Endothelial cell of umbilical vein (primary cell): ENCODE measurements at regions not wholly inside any gene's neighbourhood (a gene's known extent, or its start where the extent isn't known, plus 50 kb on each side); places are given as distances from the start of the nearest gene placed in this dataset.

Experiments used
- BruUV-seq: library from RNA; stranded (reverse); fragments of 400-500 nt; replicated peaks from 2 replicates; lab custom pipeline; 2021; lab: Mats Ljungman, UMichigan
- CTCF ChIA-PET: fragments of 300-600, 350-600 bp; sonication (Branson Sonifier 250); formaldehyde crosslinking; loops from one replicate; lab custom pipeline; 2021; ENCODE audit warnings: antibody characterized with exemption, inconsistent platforms; lab: Charles Lee
- POLR2A ChIA-PET: fragments of 300-600, 350-600 bp; sonication (Branson Sonifier 250); formaldehyde crosslinking; loops from one replicate; lab custom pipeline; 2021; ENCODE audit warnings: antibody characterized with exemption, inconsistent platforms; lab: Charles Lee
- DNase-seq: peaks from one replicate; pipeline ENCODE4 v3.0.0-alpha.2; 2011; ENCODE audit warnings: low read depth, low spot score
- FAIRE-seq: peaks from 2 replicates; lab custom pipeline; 2011; peaks lifted over from hg19 to GRCh38; lab: Jason Lieb, UNC
- H2AFZ ChIP-seq: 2 replicates; pipeline ENCODE4 v1.6.0; 2012; ENCODE audit warnings: low read depth, low read length, control low read depth, inconsistent platforms
- H3K27ac ChIP-seq: 2 replicates; pipeline ENCODE4 v1.5.1; 2011; ENCODE audit warnings: low read depth, mild to moderate bottlenecking, control low read depth, low read length, moderate library complexity; ENCODE audit not compliant: insufficient read depth
- H3K27me3 ChIP-seq, 2 experiments: 2 replicates each; pipeline versions ENCODE4 v1.6.0 to v1.6.1; 2011; ENCODE audit warnings: low read length in 2 of 2, mixed read lengths in 1 of 2; ENCODE audit not compliant: control insufficient read depth in 2 of 2, insufficient read depth in 2 of 2
- H3K36me3 ChIP-seq, 2 experiments: 2 replicates in 1 of 2; 3 replicates in 1 of 2; pipeline ENCODE4 v1.5.1; 2011; ENCODE audit warnings: low read length in 2 of 2, mild to moderate bottlenecking in 1 of 2, moderate library complexity in 1 of 2; ENCODE audit not compliant: control insufficient read depth in 2 of 2, insufficient read depth in 2 of 2; ENCODE audit errors: extremely low read depth in 1 of 2
- H3K4me1 ChIP-seq: 3 replicates; pipeline ENCODE4 v1.5.1; 2011; ENCODE audit warnings: mild to moderate bottlenecking, low read length; ENCODE audit not compliant: control insufficient read depth, insufficient read depth; ENCODE audit errors: extremely low read depth
- H3K4me2 ChIP-seq: 2 replicates; pipeline ENCODE4 v1.6.1; 2011; ENCODE audit warnings: low read length, control low read depth, mixed read lengths; ENCODE audit not compliant: insufficient read depth
- H3K4me3 ChIP-seq, 3 experiments: fragments of 200-600 bp in 1 of 3; sonication (generic), shearing (Covaris generic) in 1 of 3; replicated peaks in 1 of 3; 2 replicates each; pipeline ENCODE4 v1.5.1; 2011 to 2016; ENCODE audit warnings: control low read depth in 3 of 3, low read length in 3 of 3, mild to moderate bottlenecking in 2 of 3, inconsistent platforms in 1 of 3, low read depth in 1 of 3, moderate library complexity in 1 of 3; ENCODE audit not compliant: insufficient read depth in 1 of 3
- H3K79me2 ChIP-seq: 2 replicates; pipeline ENCODE4 v1.6.0; 2012; ENCODE audit warnings: low read length, inconsistent platforms; ENCODE audit not compliant: control insufficient read depth, insufficient read depth
- H3K9ac ChIP-seq: replicated peaks from 2 replicates; pipeline ENCODE3; 2011; ENCODE audit warnings: low read length, control low read depth; ENCODE audit not compliant: insufficient read depth; ENCODE audit errors: extremely low read depth
- H3K9me1 ChIP-seq: replicated peaks from 3 replicates; pipeline ENCODE4 v1.6.0; 2011; ENCODE audit warnings: mild to moderate bottlenecking, low read length; ENCODE audit not compliant: control insufficient read depth, insufficient read depth; ENCODE audit errors: extremely low read depth
- H3K9me3 ChIP-seq: replicated peaks from 2 replicates; pipeline ENCODE4 v1.5.1; 2012; ENCODE audit warnings: low read length, inconsistent platforms; ENCODE audit not compliant: control insufficient read depth, insufficient read depth
- H4K20me1 ChIP-seq: replicated peaks from 2 replicates; pipeline ENCODE3; 2011; ENCODE audit warnings: mild to moderate bottlenecking, low read length; ENCODE audit not compliant: control insufficient read depth, insufficient read depth; ENCODE audit errors: extremely low read depth
- CTCF ChIP-seq, 2 donors: IDR thresholded peaks; 1 replicate in 1 of 2; 2 replicates in 1 of 2; pipeline ENCODE4 v1.5.1; 2011; ENCODE audit warnings: low read length in 2 of 2, mild to moderate bottlenecking in 2 of 2, moderate library complexity in 2 of 2, control low read depth in 1 of 2, inconsistent platforms in 1 of 2, low read depth in 1 of 2; ENCODE audit not compliant: insufficient read depth in 1 of 2; ENCODE audit errors: extremely low read depth in 1 of 2
- FOS ChIP-seq: IDR thresholded peaks from 2 replicates; pipeline ENCODE4 v1.6.1; 2011; ENCODE audit warnings: mild to moderate bottlenecking, low read length, moderate library complexity, borderline replicate concordance; ENCODE audit not compliant: insufficient read depth
- GATA2 ChIP-seq: IDR thresholded peaks from 2 replicates; pipeline ENCODE4 v1.7.0; 2011; ENCODE audit warnings: low read depth, mild to moderate bottlenecking, moderate library complexity, mixed read lengths, low read length; ENCODE audit not compliant: insufficient read length, insufficient read depth
- JUN ChIP-seq: IDR thresholded peaks from 2 replicates; pipeline ENCODE4 v1.6.1; 2011; ENCODE audit warnings: borderline replicate concordance, low read depth; ENCODE audit not compliant: insufficient read length, insufficient read depth
- MAX ChIP-seq: IDR thresholded peaks from 2 replicates; pipeline ENCODE4 v1.6.1; 2011; ENCODE audit not compliant: insufficient read depth, insufficient read length
- MYC ChIP-seq: IDR thresholded peaks from one replicate; pipeline ENCODE4 v1.6.1; 2011; ENCODE audit warnings: mild to moderate bottlenecking, low read depth, low read length
- dilution Hi-C: fragments of 300-500 bp; cut with MboI; formaldehyde crosslinking; loops from one replicate; pipeline ENCODE4 v1.15.0; 2019; ENCODE audit warnings: low sequenced_read_pairs; ENCODE audit not compliant: extremely low pct_ligation_motif_present
- intact Hi-C: fragments of 100-400 bp; cut with micrococcal nuclease; formaldehyde crosslinking; loops from one replicate; pipeline ENCODE4 v1.10.0; 2022

GRCh38 chr1:199460933-199461332 lies 566.6 kb upstream of the NR5A2 start:
- BruUV-seq = no TSS peak
- intact Hi-C loops = loop anchor here (10.0 kb wide), 1 partner anchor 1054 kb away; no protein-coding TSS in a partner anchor
- H3K36me3 ChIP-seq = no peaks in the 10 kb centered on the region
- DNase-seq (peak; percentile 22), FAIRE-seq (peak; percentile 8)
- ChIA-PET POLR2A (no interaction called here), CTCF (interaction anchor here (0.6 to 1.8 kb wide), 7 partner anchors 26 to 705 kb away, joined by 3 to 9 read pairs (median 5); no protein-coding TSS in a partner anchor)
- H3K4me2 ChIP-seq = no peak overlapping the region
- no peaks in the 10 kb centered on the region for H3K4me1 ChIP-seq
- H3K27me3 ChIP-seq = no peaks in the 10 kb centered on the region
- H3K9ac ChIP-seq = no peak overlapping the region
- H3K9me3 ChIP-seq = no peaks in the 10 kb centered on the region
- H3K79me2 ChIP-seq = no peaks in the 10 kb centered on the region
- dilution Hi-C loops = no loop called here
- H3K9me1 ChIP-seq = no peaks in the 10 kb centered on the region
- TF ChIP-seq JUN (no peak), MYC (no peak), FOS (no peak), MAX (no peak), GATA2 (no peak), CTCF (IDR thresholded peaks at IDR 0.05; ENCODE audit: extremely low read depth in 1 of 2, insufficient read depth in 1 of 2, low read depth in 1 of 2, low read length in 2 of 2) (no peak)
- H3K27ac ChIP-seq = no peak overlapping the region
- H4K20me1 ChIP-seq = no peaks in the 10 kb centered on the region
- no peak overlapping the region for H3K4me3 ChIP-seq
- H2AFZ ChIP-seq = no peak overlapping the region
